SK-N-MC (cell line): ENCODE measurements at regions not wholly inside any gene's neighbourhood (a gene's known extent, or its start where the extent isn't known, plus 50 kb on each side); places are given as distances from the start of the nearest gene placed in this dataset.

Experiments
- EZH2 ChIP-seq: fragments of 200-600 bp; sonication (generic); IDR thresholded peaks from one replicate; pipeline ENCODE4 v1.6.1; 2017; ENCODE audit warnings: antibody characterized with exemption
- FOXP2 ChIP-seq: optimal IDR thresholded peaks from 2 replicates; pipeline ENCODE3; 2011; ENCODE audit warnings: mild to moderate bottlenecking, moderate library complexity; ENCODE audit not compliant: insufficient read depth; ENCODE audit errors: extremely low read length, control extremely low read depth
- POLR2AphosphoS5 ChIP-seq: IDR thresholded peaks from 2 replicates; pipeline ENCODE4 v1.6.1; 2012; ENCODE audit warnings: mild to moderate bottlenecking, low read depth, low read length, borderline replicate concordance

DNA sequence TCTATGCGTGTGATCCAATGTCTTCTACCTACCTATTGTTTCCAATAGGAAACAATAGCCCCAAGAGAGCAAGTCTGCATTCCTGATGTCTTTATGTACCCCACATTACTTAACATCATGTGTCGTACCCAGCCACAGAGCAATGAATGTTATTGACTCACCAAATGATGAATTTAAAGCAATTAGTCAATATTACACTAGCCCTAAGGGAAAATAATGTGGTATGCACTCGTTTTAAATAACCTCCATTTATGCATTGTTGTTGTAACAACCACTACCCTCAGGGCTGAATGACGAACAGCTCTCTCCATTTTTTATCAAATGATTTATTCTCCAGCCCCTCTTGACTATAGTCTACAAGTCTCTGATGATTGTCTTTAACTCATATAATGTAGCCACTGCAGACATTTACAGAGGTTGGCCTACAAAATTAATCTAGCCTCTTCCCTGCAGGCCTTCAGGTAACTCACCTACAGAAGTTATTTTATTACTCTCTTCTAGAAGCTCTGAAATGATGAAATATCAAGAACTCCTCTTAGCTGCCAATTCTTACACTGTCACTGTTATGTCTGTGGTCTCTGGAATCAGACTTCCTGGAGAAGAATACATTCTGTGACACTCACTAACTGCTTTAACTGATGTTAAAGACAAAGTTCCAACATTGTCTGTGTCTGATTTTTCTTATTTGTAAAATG lies 601.7 kb upstream of the GRIA3 start:
- TF ChIP-seq POLR2AphosphoS5 (no peak), EZH2 (no peak), FOXP2 (no peak)
